Liver (tissue), 3 donors: ENCODE measurements at regions not wholly inside any gene's neighbourhood (a gene's known extent, or its start where the extent isn't known, plus 50 kb on each side); places are given as distances from the start of the nearest gene placed in this dataset.

Experiments used
- SP1 ChIP-seq: IDR thresholded peaks from 2 replicates; pipeline ENCODE4 v1.6.1; 2018; ENCODE audit warnings: antibody characterized with exemption, mild to moderate bottlenecking
- TF ChIP-seq, protein P1 (sequence below): fragments of 150-350 bp; IDR thresholded peaks from 2 replicates; pipeline ENCODE4 v1.5.1; 2017; ENCODE audit warnings: improper control_type of control experiment, low read depth, low read length; ENCODE audit not compliant: missing input control
- donor health status: healthy.
- donor health status: healthy.

DNA sequence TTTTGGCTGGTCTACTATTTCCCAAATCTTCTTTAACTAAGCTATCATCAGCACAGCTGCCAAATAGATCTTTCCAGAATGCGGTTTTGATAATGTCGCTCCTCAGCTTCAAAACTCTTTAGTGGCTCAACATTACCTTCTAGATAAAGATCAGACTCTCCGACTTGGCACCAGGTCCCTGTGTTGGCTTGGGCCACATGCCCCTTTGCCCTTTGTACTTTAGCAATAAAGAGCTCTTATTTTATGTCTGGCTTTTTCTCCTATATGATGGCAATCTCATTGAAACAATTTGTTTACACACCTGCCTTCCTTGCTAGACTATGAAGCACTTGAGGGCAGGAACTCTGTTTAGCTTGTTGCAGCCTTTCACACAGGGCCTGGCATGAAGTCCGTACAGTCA is 128.9 kb upstream of the GATA6 start:
- TF ChIP-seq, protein P1, sequence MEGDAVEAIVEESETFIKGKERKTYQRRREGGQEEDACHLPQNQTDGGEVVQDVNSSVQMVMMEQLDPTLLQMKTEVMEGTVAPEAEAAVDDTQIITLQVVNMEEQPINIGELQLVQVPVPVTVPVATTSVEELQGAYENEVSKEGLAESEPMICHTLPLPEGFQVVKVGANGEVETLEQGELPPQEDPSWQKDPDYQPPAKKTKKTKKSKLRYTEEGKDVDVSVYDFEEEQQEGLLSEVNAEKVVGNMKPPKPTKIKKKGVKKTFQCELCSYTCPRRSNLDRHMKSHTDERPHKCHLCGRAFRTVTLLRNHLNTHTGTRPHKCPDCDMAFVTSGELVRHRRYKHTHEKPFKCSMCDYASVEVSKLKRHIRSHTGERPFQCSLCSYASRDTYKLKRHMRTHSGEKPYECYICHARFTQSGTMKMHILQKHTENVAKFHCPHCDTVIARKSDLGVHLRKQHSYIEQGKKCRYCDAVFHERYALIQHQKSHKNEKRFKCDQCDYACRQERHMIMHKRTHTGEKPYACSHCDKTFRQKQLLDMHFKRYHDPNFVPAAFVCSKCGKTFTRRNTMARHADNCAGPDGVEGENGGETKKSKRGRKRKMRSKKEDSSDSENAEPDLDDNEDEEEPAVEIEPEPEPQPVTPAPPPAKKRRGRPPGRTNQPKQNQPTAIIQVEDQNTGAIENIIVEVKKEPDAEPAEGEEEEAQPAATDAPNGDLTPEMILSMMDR: no peak
- no peak for TF ChIP-seq SP1
